ENCODE measurements at regions not wholly inside any gene's neighbourhood (a gene's known extent, or its start where the extent isn't known, plus 50 kb on each side); places are given as distances from the start of the nearest gene placed in this dataset.
"Not testable (repeated sequence)": the region's sequence is repeated elsewhere in the genome, so short reads cannot be mapped to it uniquely, and the experiment has no call there.

DNA sequence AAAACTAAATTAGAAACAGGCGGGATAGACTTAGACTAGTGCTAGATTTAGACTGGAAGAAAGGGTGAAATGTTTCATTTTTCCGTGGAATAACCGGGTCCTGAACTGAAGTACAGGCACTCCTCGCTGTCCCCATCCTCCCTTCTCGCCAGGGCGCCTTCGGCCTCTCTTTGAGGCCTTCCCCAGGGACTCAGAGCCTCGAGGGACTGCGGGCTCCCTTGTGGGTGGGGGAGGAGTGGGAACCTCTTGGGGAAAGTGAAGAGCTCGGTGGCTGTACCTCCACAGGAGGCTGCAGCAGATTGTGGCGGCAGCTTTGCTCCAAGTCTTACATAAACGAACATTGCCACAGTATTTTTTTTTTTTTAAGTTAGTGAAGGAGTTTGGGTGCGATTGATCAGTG, 1988.8 kb upstream of the FLRT2 start:
- DNase-seq (ENCODE audit: low spot score), result no peak

DNA sequence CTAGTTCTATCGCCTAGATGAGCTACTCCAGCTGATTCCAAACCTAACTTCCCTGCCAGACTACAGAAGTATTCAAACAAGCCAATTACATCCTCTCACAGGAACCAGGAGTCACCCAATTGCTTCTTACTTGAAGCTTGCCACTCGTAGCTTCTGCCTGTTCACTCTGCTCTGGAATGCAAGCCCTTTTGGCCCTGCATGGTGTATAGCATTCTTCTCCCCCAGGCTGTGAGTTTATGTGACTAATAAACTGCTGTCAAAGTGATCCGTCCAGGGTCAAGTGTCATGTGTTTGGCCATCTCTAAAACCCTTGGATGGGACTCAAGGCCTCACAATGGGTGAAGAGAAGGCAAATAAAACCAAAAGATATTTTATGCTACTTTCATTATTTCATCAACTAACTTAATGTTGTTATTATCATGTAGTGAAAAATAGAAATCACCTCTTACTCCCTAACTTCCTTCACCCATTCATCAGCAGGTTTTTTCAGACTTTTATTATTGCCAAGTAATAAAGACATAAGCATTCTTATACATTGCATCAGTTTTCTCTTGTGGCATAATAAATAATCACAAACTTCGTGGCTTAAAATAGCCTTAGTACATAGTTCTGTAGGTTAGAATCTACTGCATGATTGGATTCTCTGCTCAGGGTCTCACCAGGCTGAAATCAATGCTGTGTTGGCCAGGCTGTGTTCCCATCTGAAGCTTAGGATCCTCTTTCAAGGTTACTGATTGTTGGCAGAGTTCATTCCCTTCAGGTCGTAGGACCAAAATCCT, 1981.7 kb upstream of the FLRT2 start:
- DNase-seq (ENCODE audit: low spot score), result no peak

DNA sequence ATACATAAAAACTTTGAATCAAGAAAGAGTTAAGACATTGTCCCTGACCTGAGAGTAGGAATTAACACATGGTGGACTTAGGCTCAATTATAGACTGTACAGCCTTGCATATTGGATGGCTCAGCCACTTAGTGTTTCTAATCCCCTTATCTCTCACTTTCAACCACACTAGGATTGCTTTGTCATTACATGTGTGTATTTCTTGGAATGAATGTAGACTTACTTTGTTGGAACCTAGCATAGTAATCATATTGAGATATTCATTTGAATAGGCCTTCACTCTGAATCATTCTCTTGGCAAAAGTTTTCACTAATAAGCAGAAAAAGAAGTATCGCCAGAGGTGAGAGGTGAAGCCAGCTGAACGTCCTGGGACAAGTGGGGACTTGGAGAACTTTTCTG, 1973.9 kb upstream of the FLRT2 start:
- no peak for DNase-seq (ENCODE audit: low spot score)

DNA sequence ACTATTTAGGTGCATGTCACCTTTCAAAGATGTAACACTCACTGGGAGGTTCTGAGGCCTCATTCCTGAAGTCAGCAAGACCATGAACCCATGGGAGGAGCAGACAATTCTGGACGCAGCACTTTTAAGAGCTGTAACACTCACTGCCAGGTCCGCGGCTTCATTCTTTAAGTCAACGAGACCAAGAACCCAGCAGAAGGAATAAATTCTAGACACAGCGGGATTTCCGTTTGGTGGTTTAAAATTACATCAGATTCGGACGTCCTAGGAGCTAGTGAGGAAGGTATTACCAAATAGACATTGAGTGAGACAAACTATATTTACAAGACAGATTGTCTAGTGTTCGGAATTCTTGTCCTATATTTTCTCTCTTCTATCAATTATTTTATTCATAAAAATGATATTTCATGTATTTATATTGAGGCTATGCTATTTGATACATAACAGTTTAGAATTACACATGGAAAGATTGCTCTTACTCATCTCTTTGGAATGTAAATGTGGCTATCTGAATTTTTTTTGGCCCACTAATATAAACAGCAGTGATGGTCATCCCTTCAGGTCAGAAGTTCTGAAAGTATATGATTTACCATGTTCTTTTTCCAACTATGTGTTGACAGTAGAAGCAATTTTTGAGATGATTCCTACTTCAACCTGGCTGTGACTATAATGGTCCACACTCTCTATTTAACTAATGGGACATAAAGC, 1973.0 kb upstream of the FLRT2 start:
- DNase-seq (ENCODE audit: low spot score), result peak; percentile 79

DNA sequence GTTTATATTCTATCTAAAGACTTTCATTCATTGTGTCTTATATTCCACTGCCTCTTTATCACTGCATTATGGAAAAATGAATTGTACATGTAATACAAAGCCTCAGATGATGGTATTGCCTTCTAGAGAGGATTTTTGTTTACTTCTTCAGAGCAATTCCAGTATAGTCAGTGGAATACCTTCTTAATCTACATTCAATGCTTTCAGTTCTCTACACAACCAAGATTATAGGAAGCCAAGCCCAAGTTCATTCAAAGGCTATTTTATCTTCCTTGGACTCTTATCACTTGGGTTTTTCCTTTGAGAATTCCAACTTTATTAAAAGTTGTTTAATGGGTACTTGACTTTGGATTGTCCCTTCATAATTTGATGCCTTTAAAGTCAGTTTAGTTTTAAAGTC, 1971.0 kb upstream of the FLRT2 start:
- no peak for DNase-seq (ENCODE audit: low spot score)

DNA sequence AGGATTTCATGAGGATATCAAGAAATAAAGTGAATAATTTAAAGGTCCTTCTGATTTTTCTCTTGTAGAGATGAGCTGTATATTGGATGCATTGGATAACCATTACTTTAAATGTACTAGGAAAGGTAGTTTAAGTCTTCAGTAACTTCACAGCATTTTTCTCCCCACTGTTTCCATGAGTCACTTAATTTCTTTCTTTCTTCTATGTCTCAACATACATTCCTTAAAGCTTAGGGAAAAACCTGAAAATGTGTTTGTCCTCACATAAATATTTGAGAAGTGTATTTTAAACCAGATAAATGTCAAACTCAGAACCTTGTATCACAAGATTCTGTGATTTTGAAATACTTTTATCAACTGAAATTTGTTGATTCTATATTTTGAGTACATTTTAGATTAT, 1970.2 kb upstream of the FLRT2 start:
- no peak for DNase-seq (ENCODE audit: low spot score)

DNA sequence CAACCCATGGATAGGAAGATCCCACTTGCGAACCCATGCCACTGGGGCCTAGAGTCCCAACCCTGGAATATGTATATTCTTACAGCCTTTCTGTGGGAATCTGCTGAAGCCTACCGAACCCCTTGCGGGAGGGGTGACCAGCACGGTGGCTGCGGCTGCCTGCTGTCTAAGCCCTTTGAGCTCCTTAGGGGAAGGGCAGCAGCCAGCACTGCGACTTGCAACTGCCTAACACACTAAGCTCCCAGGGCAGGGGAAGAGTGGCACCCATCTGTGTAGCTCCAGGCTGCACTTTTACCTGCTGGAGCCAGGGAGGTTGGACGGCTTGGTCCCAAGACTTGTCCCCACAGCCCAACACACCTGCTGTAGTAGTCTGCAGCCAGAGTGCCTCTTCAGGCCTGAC, 1968.7 kb upstream of the FLRT2 start:
- DNase-seq (ENCODE audit: low spot score), result no peak

DNA sequence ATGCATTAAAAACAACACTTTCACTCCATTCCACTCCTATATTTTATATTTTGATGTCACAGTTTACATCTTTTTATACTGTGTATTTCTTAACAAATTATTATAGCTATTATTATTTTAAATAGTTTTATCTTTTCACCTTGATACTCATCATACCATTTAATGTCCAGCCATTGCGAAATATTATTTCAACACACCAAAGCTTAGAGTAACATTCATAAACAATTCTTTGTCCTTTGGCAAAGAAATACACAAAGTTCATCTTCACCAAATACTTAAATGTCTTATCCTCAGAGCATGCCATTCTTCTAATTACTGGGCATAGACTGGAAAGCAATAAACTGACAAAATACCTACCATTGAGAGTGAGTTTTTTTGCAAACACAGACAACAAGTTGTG, 1963.4 kb upstream of the FLRT2 start:
- DNase-seq (ENCODE audit: low spot score), result no peak

DNA sequence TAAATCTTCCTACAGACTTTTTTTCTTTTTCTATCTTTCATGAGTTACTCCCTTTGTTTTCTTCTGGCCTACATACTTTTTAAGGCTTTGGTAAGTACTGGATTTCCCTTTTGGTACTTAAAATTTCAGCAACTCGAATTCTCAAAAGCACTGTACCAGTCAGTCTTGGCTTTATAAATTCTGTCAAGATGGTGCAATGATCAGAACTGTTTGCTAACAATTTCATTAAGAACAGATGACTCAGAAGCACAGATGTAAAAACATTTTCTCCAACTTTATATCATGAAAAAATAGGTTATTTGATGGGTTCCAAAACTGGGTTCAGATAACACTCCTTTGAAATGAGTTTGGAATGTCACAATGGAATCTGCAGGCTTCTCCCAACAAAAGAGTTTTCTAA, 1961.8 kb upstream of the FLRT2 start:
- no peak for DNase-seq (ENCODE audit: low spot score)

DNA sequence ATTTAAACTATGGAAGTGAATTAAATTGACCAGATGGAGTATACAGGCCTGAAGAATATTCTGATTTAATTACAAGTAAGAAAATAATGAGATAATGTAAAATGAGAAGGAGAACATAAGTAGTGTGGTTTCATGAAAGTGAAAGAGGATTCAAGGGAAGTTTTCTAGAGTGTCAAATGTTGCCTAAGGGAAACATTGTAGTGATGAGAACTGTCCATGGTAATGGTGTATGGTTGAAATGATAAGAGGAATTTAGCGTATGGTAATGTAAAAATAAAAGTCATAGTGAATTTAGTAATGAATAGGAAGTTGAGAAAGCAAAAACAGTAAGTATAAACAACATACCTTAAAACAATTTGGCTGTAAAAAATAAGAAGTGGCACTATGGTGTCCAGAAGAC, 1954.6 kb upstream of the FLRT2 start:
- no peak for DNase-seq (ENCODE audit: low spot score)

DNA sequence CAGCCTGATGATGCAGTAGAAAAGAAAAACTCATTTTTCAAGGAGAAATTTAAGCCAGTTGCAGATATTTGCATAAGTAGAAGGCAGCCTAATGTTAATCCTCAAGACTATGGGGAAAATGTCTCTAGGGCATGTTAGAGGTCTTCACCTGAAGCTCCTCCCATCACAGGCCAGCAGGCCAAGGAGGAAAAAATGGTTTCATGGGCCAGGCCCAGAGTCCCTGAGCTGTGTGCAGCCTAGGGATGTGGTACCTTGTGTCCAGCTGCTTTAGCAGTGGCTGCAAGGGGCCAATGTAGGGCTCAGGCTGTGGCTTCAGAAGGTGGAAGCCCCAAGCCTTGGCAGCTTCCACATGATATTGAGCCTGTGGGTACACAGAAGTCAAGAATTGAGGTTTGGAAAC, 1946.7 kb upstream of the FLRT2 start:
- no peak for DNase-seq (ENCODE audit: low spot score)

DNA sequence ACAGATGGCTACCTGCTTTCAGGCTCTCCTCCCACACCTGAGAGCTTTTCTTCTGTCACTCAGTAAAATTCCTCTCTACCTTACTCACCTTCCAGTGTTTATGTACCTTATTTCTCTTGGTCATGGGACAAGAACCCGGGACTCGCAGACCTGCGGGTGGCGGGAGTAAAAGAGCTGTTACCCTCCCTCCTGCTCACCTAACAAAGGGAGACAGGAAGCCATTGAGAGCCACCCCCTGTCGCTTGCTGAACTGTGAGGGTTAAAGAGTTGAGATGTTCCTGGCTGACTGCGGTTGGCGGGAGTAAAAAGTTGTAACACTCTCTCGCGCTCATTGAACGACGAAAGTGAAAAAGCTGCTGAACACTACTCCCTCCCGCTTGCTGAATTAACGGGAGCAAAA, 1935.1 kb upstream of the FLRT2 start:
- no peak for DNase-seq (ENCODE audit: low spot score)

DNA sequence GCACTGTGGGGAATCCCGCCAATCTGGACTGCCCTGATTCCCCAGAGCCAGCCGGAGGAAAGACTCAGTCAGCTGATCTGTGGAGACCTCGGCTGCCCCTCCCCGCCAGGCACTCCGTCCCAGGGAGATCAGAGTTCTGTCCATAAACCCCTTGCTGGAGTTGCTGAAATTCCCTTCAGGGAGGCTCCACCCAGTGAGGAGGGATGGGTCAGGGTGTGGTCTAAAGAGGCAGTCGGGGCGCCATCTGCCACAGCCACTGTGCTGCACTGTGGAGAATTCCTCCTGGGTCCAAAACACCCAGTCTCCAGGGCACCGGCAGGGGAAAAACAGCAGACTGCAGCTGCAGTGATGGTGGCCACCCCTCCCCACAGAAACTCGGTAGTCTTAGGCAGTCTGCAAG, 1922.3 kb upstream of the FLRT2 start:
- peak; percentile 13 for DNase-seq (ENCODE audit: low spot score)

DNA sequence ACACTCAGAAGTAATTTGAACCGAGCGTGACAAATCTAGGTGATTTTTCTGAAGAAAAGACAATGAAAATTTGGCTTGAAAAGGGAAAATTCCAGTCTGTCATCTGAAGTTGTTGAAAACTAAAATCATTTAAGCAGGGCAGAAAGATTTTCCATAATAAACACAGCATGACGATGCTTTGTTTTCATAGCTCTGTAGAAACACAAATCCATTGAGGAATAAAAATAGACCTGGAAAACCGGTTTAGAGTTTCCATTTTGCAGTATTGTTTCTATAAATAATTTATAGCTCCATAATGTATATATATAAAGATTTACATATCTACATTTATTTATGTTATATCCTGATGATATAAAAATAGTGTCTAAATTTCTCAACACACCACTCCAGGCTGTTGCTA, 1918.5 kb upstream of the FLRT2 start:
- DNase-seq (ENCODE audit: low spot score), result no peak

DNA sequence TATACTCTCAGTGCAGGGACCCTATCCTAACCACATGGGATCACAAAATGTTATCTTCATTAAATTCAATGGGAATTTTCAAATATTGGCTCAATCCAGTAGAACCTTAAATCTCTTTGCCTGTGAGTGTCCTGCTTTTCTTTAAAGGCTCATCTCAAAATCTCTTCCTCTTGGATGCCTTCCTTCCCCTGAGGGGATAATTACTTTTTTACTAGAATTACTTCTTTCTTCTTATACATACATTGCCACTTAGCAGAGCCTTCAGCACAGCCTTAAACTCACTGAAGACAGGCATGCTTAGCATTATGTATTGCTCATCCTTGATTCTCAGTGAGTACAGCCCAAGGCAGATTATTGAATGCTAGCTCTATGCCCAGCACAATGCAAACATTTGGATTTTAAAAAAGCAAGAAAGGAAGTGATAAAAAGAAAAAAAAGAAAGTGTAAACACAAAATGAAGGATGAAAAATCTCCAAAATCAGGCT, 1918.0 kb upstream of the FLRT2 start:
- no peak for DNase-seq (ENCODE audit: low spot score)

DNA sequence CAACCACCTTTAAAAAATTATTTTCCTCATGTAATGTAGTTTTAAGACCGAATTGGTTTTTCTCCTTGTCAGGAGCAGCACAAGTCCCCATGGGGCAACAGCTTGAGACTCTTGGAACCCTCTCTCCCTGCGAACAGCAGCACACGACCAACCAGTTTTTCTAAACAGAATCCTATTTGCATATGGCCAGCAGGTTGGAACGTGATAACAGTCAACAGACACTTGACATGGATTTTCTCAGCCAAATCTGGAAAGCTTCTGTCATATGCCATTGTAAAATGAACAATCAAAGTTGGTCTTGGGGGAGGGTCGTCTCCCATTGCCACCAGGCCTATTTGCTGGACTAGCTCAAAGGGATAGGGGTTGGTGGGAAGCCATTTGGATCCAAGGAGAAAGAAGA, 1915.0 kb upstream of the FLRT2 start:
- DNase-seq (ENCODE audit: low spot score), result no peak

DNA sequence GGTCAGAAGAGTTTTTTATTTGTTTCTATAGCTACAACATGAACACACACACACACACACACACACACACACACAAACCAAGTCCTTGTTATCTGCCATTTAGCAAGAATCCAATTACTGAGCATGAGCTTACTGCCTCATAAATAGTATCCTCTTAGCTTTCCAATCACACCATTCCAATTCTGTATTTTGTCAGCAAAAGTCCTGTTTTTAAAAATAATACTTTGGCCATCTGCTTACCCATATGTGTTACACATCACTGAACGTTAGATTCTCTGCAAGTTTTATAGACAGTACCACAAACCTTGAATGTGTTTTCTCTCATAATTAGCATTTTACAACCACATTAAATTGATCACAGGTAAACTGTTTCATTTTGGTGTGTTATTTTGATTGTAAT, 1905.4 kb upstream of the FLRT2 start:
- no peak for DNase-seq (ENCODE audit: low spot score)

DNA sequence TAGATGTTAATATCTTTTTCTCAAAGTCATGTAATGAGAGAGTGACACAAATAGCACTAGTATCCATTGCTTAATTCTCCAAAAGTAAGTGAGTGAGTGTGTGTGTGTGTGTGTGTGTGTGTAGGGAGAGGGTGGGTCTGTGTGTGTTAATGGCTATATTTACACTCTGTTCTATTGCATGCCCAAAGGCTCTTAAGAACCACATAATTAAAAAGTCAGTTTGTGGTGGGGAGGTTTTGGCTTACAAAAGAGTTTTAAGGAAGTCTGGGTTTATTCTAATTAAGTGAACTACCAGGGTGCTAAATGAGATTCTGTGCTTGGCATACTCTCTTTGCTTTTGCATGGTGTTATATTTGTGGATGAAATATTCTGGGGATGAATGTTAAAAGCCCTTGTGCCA, 1897.6 kb upstream of the FLRT2 start:
- DNase-seq (ENCODE audit: low spot score), result no peak

DNA sequence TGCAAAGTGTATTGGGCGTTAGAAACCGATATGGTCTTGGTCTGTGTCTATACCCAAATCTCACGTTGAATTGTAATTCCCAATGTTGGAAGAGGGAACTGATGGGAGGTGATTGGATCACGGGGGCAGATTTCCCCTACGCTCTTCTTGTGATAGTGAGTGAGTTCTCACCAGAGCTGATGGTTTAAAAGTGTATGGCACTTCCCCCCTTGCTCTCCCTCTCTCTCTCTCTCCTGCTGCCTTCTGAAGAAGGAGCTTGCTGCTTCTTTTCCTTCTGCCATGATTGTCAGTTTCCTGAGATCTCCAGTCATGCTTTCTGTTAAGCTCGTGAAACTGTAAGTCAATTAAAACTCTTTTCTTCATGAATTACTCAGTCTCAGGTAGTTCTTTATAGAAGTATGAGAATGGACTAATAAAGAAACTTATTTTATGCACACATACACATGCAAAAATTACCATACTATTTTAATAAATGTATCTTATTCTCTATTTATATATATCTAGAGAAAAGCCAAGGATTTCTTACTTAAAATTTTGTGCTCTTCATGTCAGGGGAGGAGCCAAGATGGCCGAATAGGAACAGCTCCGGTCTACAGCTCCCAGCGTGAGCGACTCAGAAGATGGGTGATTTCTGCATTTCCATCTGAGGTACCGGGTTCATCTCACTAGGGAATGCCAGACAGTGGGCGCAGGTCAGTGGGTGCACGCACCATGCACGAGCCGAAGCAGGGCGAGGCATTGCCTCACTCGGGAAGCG, 1891.0 kb upstream of the FLRT2 start:
- DNase-seq (ENCODE audit: low spot score), result no peak

DNA sequence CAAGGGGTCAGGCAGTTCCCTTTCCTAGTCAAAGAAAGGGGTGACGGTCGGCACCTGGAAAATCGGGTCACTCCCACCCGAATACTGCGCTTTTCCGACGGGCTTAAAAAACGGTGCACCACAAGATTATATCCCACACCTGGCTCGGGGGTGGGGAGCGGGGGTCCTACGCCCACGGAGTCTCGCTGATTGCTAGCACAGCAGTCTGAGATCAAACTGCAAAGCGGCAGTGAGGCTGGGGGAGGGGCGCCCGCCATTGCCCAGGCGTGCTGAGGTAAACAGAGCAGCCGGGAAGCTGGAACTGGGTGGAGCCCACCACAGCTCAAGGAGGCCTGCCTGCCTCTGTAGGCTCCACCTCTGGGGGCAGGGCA, 1890.5 kb upstream of the FLRT2 start:
- not testable (repeated sequence) for DNase-seq (ENCODE audit: low spot score)

DNA sequence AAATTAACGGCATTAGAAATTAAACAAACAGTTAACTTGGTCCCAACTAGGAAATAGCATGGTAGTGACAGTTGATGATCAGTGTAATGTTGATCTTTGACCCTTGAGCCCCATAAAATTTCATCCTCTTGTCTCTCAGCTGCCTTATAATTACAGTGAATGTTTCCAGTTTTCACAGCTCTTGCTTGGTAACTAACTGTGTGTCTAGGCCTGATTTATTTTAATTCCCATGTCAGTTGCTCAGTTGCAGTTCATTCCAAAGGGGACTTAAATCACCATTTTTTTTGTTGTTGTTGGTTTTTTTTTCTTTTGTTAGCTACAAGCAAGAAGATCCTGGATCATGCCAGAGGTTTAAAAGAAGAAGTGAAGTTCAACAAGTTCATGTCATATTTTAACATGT, 1883.7 kb upstream of the FLRT2 start:
- DNase-seq (ENCODE audit: low spot score), result no peak

DNA sequence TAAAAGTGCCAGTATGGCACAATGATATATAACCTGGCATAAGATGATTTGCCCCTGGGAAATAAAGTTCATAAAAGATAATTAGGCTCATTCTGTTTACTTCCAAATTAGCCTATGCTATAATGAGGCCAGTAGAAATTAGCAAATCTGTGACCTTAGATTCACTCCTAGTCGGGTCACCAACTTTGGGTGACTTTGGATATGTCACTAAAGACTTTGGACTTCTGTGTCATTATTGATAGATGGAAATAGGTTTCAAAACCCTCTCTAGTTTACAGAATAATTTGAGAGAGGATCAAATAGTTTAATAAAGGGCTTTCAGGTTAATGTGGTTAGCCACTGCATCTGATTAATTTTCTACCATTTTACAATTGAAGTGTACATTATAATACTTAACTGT, 1869.3 kb upstream of the FLRT2 start:
- no peak for DNase-seq (ENCODE audit: low spot score)

DNA sequence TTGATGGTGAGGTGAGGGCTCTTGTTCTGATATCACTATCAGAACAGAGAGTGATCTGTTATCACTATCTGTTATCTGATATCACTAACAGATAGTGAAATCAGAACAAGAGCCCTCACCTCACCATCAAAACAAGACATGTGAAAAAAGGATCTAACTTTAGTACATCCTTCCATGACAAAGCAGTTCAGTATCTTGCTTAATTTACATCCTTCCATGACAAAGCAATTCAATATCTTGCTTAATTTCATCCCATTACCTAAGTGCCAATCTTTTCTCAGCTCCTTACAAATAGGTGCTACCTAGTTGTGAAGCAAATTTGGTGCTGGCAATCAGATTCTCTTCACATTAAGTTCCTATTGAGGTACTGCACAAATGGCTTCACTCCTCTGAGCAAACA, 1865.6 kb upstream of the FLRT2 start:
- no peak for DNase-seq (ENCODE audit: low spot score)

Measured in H4 (cell line).